Retinal pigment epithelial cell (primary cell): ENCODE measurements at regions not wholly inside any gene's neighbourhood (a gene's known extent, or its start where the extent isn't known, plus 50 kb on each side); places are given as distances from the start of the nearest gene placed in this dataset.
"Not testable (repeated sequence)": the region's sequence is repeated elsewhere in the genome, so short reads cannot be mapped to it uniquely, and the experiment has no call there.

Experiments used
- DNase-seq: peaks from one replicate; pipeline ENCODE4 v3.0.0-alpha.2; 2010; ENCODE audit warnings: low read depth
- H3K4me3 ChIP-seq: 2 replicates; pipeline ENCODE4 v1.5.1; 2011; ENCODE audit warnings: mild to moderate bottlenecking, low read length, control low read depth, moderate library complexity
- CTCF ChIP-seq: conservative IDR thresholded peaks from 2 replicates; pipeline ENCODE4 v1.5.1; 2011; ENCODE audit warnings: low read depth, low read length, control low read depth, inconsistent platforms

GRCh38 chr11:69220561-69221051 is 64.9 kb downstream of the SMIM38 start:
- no peak for DNase-seq
- no peak overlapping the region for H3K4me3 ChIP-seq
- TF ChIP-seq CTCF, result no peak

- no peak overlapping the region for H3K4me3 ChIP-seq
- no peak for DNase-seq
- no peak for TF ChIP-seq CTCF
Observed at GRCh38 chr11:69221086-69221485, 65.4 kb downstream of the SMIM38 start.

- H3K4me3 ChIP-seq, DNase-seq: not testable (repeated sequence)
Observed at GRCh38 chr11:69221636-69222035, 65.9 kb downstream of the SMIM38 start.

GRCh38 chr11:69227271-69227670 is 66.7 kb upstream of the MYEOV start:
- no peak for TF ChIP-seq CTCF
- no peak overlapping the region for H3K4me3 ChIP-seq
- no peak for DNase-seq

- no peak for TF ChIP-seq CTCF
- no peak overlapping the region for H3K4me3 ChIP-seq
- DNase-seq, result no peak
Observed at GRCh38 chr11:69229511-69229910, 64.4 kb upstream of the MYEOV start.

- TF ChIP-seq CTCF, result no peak
- DNase-seq, result no peak
- no peak overlapping the region for H3K4me3 ChIP-seq
Observed at GRCh38 chr11:69230856-69231425, 63.0 kb upstream of the MYEOV start.

GRCh38 chr11:69231466-69232018 is 62.4 kb upstream of the MYEOV start:
- no peak for DNase-seq
- no peak overlapping the region for H3K4me3 ChIP-seq
- no peak for TF ChIP-seq CTCF
